SKM-1 treated with dmso at 0.1 percent for 144 hours (cell line): ENCODE measurements at regions not wholly inside any gene's neighbourhood (a gene's known extent, or its start where the extent isn't known, plus 50 kb on each side); places are given as distances from the start of the nearest gene placed in this dataset.

Experiments used
- DNase-seq: peaks from one replicate; lab custom pipeline; 2025; ENCODE audit not compliant: unreplicated experiment; lab: John Stamatoyannopoulos, UW

- no peak for DNase-seq
Measured at GRCh38 chr5:173718469-173718868, 102.0 kb upstream of the BOD1 start.

DNA sequence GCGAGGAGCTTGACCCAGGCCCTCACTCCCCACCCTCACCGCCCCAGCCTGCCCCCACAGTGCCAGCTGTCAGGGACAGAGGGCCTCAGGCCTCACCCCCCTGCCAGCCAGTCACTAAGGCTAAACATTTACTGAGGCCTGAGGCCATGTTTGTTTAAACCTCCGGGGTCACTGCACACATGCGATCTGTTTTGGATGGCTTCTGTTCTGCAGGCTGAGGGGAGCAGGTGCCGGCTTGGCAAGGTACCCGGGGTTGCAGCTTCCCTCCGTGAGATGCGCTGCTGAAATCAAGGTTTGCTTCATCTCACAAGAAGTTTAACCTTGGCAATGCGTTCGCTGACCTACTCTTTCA is 103.3 kb upstream of the BOD1 start:
- DNase-seq = no peak

- DNase-seq = no peak
Measured at GRCh38 chr5:173720286-173720952, 104.0 kb upstream of the BOD1 start.

DNA sequence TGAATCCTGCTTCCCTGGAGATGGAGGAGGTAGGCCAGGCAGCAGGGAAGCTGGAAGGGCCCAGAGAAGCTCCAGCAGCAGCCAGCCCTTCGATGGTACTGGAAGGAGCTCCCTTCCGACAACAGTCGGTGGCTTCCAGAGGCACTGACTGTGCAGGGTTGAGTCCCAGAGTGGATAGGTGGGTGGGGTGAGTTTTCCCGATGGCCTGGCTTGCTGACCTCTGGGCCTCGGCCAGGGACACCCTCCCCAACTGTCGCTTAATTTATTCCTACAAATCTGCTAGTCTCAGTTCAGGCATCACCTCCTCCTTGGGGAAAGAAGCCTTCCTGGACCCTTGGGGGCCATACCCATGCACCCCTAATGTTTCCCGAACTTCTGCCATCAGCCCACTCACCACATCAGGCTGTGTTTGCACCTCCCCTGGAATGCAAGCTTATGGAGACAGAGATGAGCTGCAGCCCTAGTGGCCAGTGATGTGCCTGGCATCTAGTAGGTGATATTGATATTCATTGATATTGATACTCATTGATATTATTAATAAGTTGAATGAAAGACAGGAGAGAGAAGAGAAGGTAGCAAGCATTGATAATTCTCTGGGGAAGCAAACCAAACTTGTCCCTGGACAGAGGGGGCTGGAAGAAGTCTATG is 104.6 kb upstream of the BOD1 start:
- no peak for DNase-seq

GRCh38 chr5:173721601-173722232 is 105.3 kb upstream of the BOD1 start:
- DNase-seq = no peak

DNA sequence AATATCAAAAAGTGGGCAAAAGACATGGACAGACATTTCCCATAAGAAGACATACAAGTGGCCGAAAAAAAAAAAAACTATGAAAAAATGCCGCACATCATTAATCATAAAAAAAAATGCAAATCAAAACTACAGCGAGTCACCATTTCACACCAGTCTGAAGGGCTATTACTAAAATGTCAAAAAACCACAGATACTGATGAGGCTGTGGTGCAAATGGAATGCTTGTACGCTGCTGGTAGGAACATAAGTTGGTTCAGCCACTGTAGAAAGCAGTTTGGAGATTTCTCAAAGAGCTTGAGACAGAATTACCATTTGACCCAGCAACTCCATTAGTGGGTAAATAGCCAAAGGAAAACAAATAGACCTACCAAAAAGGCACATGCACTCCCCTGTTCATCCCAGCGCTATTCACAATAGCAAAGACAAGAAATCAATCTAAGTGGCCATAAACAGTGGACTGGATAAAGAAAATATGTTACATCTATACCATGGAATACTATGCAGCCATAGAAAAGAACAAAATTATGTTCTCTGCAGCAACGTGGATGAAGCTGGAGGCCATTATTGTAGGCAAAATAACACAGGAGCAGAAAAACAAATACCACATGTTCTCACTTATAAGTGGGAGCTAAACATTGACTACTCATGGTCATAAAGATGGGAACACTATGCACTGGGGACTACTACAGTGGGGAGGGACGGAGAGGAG is 110.6 kb upstream of the BOD1 start:
- DNase-seq = no peak

DNA sequence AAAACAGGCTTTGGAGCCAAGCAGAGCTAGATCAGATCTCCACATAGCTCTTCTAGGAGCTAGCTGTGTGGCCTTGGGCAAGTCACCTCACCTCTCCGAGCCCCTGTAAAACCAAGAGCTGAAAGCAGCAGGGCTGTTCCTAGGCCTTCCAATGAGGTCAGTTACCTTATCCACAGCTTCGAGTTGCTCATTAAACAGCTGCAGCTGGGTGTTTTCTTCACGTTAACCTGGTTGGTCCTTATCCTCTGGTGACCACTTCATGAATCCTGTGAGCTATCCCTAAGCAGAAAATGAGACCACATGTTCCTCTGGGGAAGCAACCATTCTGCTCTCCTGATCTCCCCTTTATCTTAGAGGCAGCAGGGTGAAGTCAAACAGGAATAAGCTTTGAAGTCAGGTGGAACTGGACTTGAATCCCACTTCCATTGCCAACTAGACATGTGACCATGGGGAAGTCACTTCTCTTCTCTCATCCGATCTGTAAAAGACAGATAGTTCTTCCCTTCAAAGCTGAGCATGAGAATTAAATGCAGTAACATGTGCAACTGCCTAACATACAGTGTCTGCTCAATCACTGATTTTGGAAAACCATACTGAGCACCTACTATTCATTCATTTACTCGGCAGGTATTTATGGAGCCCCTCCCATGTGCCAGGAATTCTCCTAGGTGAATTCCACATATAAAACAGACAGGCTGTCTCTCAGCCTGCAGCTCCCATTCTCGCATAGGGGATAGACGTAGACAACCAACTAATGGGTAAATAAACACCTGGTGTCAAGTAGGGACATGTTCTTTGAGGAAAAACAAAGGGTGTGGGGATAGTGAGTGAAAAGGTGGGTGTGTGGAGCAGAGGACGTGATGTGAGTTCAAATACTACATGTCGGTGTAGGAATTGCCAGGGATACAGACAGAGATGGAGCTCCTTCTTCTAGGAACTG is 111.7 kb upstream of the BOD1 start:
- no peak for DNase-seq

GRCh38 chr5:173729079-173729765 is 112.8 kb upstream of the BOD1 start:
- no peak for DNase-seq

- DNase-seq = no peak
Measured at GRCh38 chr5:173730632-173731298, 114.3 kb upstream of the BOD1 start.

DNA sequence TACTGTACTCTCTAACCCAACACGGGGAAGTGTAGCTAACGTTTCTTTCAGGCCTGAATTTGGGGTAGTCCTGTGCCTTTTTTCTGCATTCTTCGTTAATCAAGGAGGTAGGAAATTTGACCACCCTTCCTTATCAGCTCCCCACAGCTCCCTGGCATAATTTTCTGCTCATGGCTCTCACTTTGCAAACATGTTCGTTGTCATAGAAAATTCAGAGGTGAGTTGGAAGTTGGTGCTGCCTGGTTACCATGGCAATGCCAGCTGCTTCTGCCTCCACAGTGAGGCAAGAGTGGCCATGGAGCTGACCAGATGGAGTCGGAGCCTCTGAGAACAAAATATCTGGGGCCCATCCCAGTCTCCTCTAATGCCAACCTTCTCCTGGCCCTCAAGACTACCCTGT is 116.6 kb upstream of the BOD1 start:
- DNase-seq = no peak

- DNase-seq = no peak
Measured at GRCh38 chr5:173733425-173733824, 117.0 kb upstream of the BOD1 start.

DNA sequence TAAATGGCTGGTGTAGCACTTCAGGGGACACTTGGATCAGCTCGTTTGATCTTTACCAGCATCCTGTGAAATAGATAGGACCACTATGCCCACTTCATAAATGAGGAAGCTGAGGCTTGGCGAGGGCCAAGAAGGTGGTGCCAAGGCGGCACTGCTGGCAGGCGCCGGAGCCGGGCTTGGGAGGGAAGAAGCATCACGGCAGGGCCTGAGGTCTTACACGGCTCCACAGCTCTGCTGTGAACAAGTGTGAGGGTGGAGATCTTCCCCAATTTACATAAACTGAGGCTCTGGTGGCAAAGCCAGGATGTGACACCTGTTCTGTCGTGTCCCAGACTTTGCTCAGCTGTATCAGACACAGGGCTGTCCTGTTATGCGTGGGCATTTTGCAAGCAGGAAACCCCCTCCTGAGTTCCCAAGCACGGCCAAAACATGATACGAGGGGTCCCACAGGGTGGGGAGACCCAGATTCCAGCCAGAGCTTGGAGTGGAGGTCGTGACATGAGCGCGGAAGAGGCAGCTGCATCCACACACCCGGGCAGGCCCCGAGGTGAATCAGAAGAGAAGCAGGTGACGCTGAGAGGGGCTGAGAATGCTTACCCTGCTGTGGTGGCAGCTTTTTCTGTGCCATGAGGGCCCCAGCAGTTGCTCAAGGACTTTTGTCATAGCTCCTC is 117.5 kb upstream of the BOD1 start:
- no peak for DNase-seq

GRCh38 chr5:173734716-173735115 is 118.3 kb upstream of the BOD1 start:
- DNase-seq = no peak

DNA sequence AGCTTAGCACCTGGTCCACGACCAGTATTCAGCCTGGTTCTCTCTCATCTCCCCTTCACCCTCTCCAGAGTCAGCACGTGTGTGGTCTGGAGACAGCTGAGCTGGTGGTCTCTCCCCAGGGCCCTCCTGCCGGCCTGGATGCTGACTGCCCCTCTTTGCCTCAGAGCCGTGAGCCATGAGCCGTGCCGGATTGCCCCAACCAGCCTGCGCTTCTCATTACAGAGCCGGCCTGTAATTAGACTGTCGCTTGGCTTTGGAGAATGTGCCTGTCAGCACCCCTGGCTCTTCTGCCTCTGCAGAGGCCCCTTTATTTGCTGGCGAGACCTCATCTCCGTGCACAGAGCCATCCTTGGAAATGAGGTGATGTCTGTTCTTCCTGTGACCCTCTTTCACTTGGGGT is 118.7 kb upstream of the BOD1 start:
- no peak for DNase-seq

DNA sequence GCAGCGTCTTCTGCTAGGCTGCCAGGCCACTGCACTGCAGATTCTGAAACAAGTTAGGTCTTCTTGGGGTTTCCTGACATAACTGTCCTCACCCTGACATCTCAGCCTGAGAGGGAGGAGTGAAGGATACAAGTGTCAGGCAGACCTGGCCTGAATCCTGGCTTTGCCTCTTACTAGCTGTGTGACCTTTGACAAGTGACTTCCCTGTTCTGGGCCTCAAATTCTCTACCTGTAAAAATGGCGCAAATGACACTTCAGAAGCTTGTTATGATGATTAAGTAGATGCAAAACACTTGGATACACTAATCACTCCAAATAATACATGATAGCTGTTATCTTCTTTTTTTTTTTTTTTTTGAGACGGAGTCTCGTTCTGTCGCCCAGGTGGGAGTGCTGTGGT is 119.2 kb upstream of the BOD1 start:
- no peak for DNase-seq

DNA sequence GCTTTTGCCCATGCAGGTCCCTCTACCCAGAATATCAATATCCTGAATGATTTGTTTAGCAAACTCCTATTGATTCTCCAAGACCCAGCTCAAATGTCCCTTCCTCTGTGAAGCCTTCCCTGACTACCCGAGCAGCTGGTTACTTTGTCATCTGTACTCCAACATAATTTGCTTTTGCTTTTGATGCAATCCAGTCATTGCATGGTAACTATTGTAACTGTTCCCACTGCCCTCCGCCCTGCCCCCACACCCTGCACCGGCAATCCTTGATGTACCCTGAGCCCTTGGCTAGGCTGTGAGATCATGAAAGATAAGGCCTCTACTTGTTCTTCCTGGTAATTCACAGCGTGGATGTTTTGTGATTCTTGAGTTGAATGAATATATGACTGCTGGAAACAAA is 119.9 kb upstream of the BOD1 start:
- no peak for DNase-seq

- DNase-seq = peak; percentile 48
Measured at GRCh38 chr5:173736923-173737412, 120.5 kb upstream of the BOD1 start.

- no peak for DNase-seq
Measured at GRCh38 chr5:173739741-173740140, 123.3 kb upstream of the BOD1 start.

DNA sequence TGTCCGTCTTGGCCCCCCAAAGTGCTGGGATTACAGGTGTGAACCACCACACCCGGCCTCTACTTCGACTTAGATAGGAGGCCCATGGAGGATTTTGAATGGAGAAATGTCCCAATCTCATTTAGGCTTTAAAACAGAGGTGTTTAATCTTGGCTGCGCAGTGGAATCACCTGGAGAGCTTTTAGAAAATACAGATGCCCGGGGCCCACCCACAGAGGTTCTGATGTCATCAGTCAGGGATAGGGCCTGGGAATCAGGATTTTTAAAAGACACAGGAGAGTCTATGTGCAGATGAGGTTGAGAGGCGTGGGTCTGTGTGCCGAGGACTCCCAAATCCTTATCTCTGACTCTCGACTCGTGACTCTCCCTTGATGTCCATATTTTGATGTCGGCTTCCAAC is 124.0 kb upstream of the BOD1 start:
- no peak for DNase-seq
